HepG2 (cell line): ENCODE measurements at regions not wholly inside any gene's neighbourhood (a gene's known extent, or its start where the extent isn't known, plus 50 kb on each side); places are given as distances from the start of the nearest gene placed in this dataset.

Experiments
- ATAC-seq: fragments of 200-7000 bp; cut with Tn5 transposase; 3 replicates; pipeline ENCODE4 v1.9.1; 2020; ENCODE audit warnings: mild to moderate bottlenecking, moderate library complexity
- BruUV-seq: library from RNA; stranded (reverse); fragments of 400-500 nt; replicated peaks from 2 replicates; lab custom pipeline; 2021; lab: Mats Ljungman, UMichigan
- CTCF ChIA-PET: fragments of 300-600 bp; formaldehyde crosslinking; extraction: SDS; loops from one replicate; lab custom pipeline; 2021; ENCODE audit warnings: low total read pairs, inconsistent platforms, low intra/inter-chr PET ratio; lab: Yijun Ruan, JAX
- POLR2A ChIA-PET: fragments of 350-600 bp; sonication (Branson Sonifier 250); formaldehyde crosslinking; loops from one replicate; lab custom pipeline; 2020; ENCODE audit warnings: antibody characterized with exemption, inconsistent platforms; lab: Yijun Ruan, JAX
- DNase-seq: peaks from one replicate; pipeline ENCODE4 v3.0.0-alpha.2; 2015; ENCODE audit warnings: low spot score
- FAIRE-seq: peaks from 3 replicates; lab custom pipeline; 2011; peaks lifted over from hg19 to GRCh38; lab: Jason Lieb, UNC
- H2AFZ ChIP-seq: one replicate; pipeline ENCODE4 v1.6.1; 2011; ENCODE audit warnings: low read length, inconsistent platforms
- H3K27ac ChIP-seq: fragments of 300-600 bp; 3 replicates; pipeline ENCODE4 v1.8.0; 2011; ENCODE audit warnings: mixed run types, mild to moderate bottlenecking, mixed read lengths, low read length, inconsistent platforms; ENCODE audit not compliant: insufficient read depth; ENCODE audit errors: extremely low read length
- H3K27me3 ChIP-seq, 2 experiments: fragments of 200-600 bp in 1 of 2; 2 replicates in 1 of 2; 3 replicates in 1 of 2; pipeline versions ENCODE4 v1.6.0 to v1.8.0; 2011; ENCODE audit warnings: low read length in 2 of 2, mild to moderate bottlenecking in 2 of 2, moderate library complexity in 2 of 2, inconsistent platforms in 1 of 2; ENCODE audit not compliant: insufficient read depth in 2 of 2, control insufficient read depth in 1 of 2
- H3K36me3 ChIP-seq, 2 experiments: fragments of 200-600 bp in 1 of 2; replicated peaks in 1 of 2; 2 replicates in 1 of 2; 3 replicates in 1 of 2; pipeline versions ENCODE4 v1.5.1 to v1.8.0; 2011; ENCODE audit warnings: low read length in 2 of 2, inconsistent platforms in 1 of 2; ENCODE audit not compliant: insufficient read depth in 2 of 2, control insufficient read depth in 1 of 2
- H3K4me1 ChIP-seq: 2 replicates; pipeline ENCODE4 v1.5.1; 2012; ENCODE audit warnings: low read length, inconsistent platforms; ENCODE audit not compliant: insufficient read depth
- H3K4me2 ChIP-seq: 2 replicates; pipeline ENCODE4 v1.6.0; 2011; ENCODE audit warnings: low read depth, low read length, inconsistent platforms
- H3K4me3 ChIP-seq, 3 experiments: fragments of 200-600 bp in 1 of 3; sonication (generic), shearing (Covaris generic) in 1 of 3; replicated peaks in 1 of 3; 2 replicates each; pipeline ENCODE4 v1.5.1; 2011 to 2016; ENCODE audit warnings: low read length in 3 of 3, inconsistent platforms in 2 of 3, low read depth in 2 of 3, mild to moderate bottlenecking in 2 of 3, control low read depth in 1 of 3, mixed read lengths in 1 of 3; ENCODE audit not compliant: insufficient read depth in 1 of 3
- H3K79me2 ChIP-seq: one replicate; pipeline ENCODE4 v1.6.1; 2011; ENCODE audit warnings: low read length, inconsistent platforms; ENCODE audit not compliant: insufficient read depth
- H3K9ac ChIP-seq: 2 replicates; pipeline ENCODE4 v1.6.0; 2011; ENCODE audit warnings: mild to moderate bottlenecking, low read depth, low read length, inconsistent platforms; ENCODE audit not compliant: insufficient read depth
- H3K9me3 ChIP-seq: 2 replicates; pipeline ENCODE4 v1.5.1; 2012; ENCODE audit warnings: mild to moderate bottlenecking, low read length
- H4K20me1 ChIP-seq: 2 replicates; pipeline ENCODE4 v1.6.0; 2011; ENCODE audit warnings: inconsistent platforms, mild to moderate bottlenecking, low read length, moderate library complexity; ENCODE audit not compliant: insufficient read depth
- TAF15 ChIP-seq: fragments of 200-400 bp; formaldehyde crosslinking; IDR thresholded peaks from one replicate; pipeline ENCODE4 v1.6.1; 2018; ENCODE audit warnings: mild to moderate bottlenecking, low read depth, low read length; ENCODE audit not compliant: poor library complexity, severe bottlenecking
- THYN1 ChIP-seq: sonication (generic); formaldehyde crosslinking; IDR thresholded peaks from 2 replicates; pipeline ENCODE4 v1.8.1; 2023; ENCODE audit warnings: low read depth, mild to moderate bottlenecking, moderate library complexity, missing genetic modification reagents, borderline replicate concordance
- ZNF180 ChIP-seq: sonication (generic); formaldehyde crosslinking; IDR thresholded peaks from 2 replicates; pipeline ENCODE4 v1.4.0; 2020; ENCODE audit warnings: low read depth, missing genetic modification reagents, borderline replicate concordance
- ZNF260 ChIP-seq: sonication (generic); formaldehyde crosslinking; IDR thresholded peaks from 2 replicates; pipeline ENCODE4 v1.4.0; 2020; ENCODE audit warnings: missing genetic modification reagents, low read depth, mild to moderate bottlenecking, borderline replicate concordance
- ZNF354B ChIP-seq: sonication (generic); formaldehyde crosslinking; IDR thresholded peaks from 2 replicates; pipeline ENCODE4 v1.8.0; 2022; ENCODE audit warnings: mild to moderate bottlenecking, missing genetic modification reagents
- ZNF577 ChIP-seq: sonication (generic); formaldehyde crosslinking; IDR thresholded peaks from 2 replicates; pipeline ENCODE4 v1.4.0; 2020; ENCODE audit warnings: mild to moderate bottlenecking, low read depth, missing genetic modification reagents, borderline replicate concordance
- WGBS: methylation state at CpG from one replicate; pipeline ENCODE4 v1.1.6; 2017; ENCODE audit warnings: low lambda C conversion rate; 5-methylcytosine and 5-hydroxymethylcytosine counted together
- in situ Hi-C: cut with HindIII; loops from 2 replicates; pipeline ENCODE4 v1.10.0; 2017; ENCODE audit warnings: low pct_unique_long_range_greater_than_20kb; ENCODE audit not compliant: extremely low pct_ligation_motif_present
- intact Hi-C: fragments of 100-400 bp; cut with micrococcal nuclease; formaldehyde crosslinking; loops from one replicate; pipeline ENCODE4 v1.10.0; 2022; ENCODE audit not compliant: unreplicated experiment
- TF ChIP-seq, protein P1 (sequence below): sonication (generic); formaldehyde crosslinking; IDR thresholded peaks from 2 replicates; pipeline ENCODE4 v1.5.0; 2020; ENCODE audit warnings: missing genetic modification reagents
- TF ChIP-seq, protein P2 (sequence below): sonication (generic); formaldehyde crosslinking; IDR thresholded peaks from 2 replicates; pipeline ENCODE4 v1.8.0; 2022; ENCODE audit warnings: missing genetic modification reagents, mild to moderate bottlenecking, borderline replicate concordance
- TF ChIP-seq, protein P3 (sequence below): sonication (generic); formaldehyde crosslinking; IDR thresholded peaks from 2 replicates; pipeline ENCODE4 v1.4.0; 2020; ENCODE audit warnings: missing genetic modification reagents, borderline replicate concordance

DNA sequence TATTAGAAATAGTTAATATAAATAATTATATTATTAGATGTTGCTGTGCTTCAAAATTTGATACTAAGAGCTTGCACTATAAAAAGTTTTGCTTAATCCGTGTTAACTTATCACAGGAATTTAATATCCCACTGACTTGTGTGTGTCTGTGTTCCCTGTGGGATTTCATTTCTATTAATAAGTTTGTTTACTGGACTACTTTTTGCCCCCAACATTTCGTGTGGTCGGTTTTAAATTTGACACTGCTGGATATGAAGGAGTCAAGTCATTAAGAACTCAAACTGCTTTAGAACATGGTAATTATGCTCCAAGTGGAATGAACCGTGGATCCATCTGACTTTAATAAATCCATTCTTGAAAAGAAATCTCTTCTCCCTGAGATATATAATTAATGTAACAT, 182.2 kb upstream of the NUDT4 start:
- CTCF ChIA-PET: no interaction called here
- Histone ChIP-seq H3K4me1 (peaks cover 25% of the 10 kb centered on the region), H3K79me2 (no peaks in the 10 kb centered on the region), H3K27me3 (no peaks in the 10 kb centered on the region; a peak in 1 of 5 replicates), H4K20me1 (no peaks in the 10 kb centered on the region), H3K4me2 (no peak overlapping the region), H3K27ac (no peak overlapping the region), H3K9ac (no peak overlapping the region), H3K4me3 (no peak overlapping the region), H3K36me3 (no peaks in the 10 kb centered on the region), H3K9me3 (no peaks in the 10 kb centered on the region), H2AFZ (no peak overlapping the region)
- POLR2A ChIA-PET: no interaction called here
- WGBS: 39% methylated on average over 4 of the region's 4 CpGs
- DNase-seq (no peak), ATAC-seq (no peak), FAIRE-seq (no peak)
- in situ Hi-C loops (no loop called here), intact Hi-C loops (no loop called here)
- TF ChIP-seq, protein P1, sequence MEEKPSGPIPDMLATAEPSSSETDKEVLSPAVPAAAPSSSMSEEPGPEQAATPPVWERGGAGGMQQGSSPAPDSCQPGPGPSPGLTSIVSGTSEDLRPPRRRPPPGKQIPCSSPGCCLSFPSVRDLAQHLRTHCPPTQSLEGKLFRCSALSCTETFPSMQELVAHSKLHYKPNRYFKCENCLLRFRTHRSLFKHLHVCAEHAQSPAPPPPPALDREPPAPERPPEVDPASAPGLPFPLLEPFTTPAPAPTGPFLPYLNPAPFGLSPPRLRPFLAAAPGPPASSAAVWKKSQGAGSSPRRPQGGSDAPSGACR (CRISPR knock-in tag): no peak
- BruUV-seq: no TSS peak

DNA sequence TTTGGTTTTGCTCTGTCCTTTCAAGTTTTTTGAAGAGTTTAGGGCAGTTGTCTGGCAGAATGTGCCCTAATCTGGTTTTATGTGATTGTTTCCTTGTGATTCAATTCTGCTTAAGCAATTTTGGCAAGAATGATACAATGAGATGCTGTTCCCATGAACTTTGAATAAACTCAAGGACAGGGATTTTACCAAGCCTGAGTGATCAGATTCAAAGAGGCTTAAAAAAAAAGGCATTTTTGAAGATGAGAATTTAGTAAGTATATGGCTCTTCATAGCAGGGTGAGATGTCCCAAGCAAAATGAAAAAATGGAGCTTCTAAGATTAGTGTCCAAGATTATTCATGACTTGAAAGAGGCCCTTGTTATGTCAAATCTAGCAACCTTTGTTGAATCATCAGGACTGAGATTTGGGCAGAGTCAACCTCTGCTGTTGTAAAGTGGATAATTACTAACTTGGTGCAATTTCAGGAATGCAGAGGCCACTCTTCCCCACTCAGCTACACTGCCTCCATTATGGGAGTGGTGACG, 180.6 kb upstream of the NUDT4 start:
- in situ Hi-C loops (no loop called here), intact Hi-C loops (no loop called here)
- no peaks in the 10 kb centered on the region for H3K36me3 ChIP-seq
- H3K4me2 ChIP-seq: no peak overlapping the region
- peaks cover 0 to 1% of the 10 kb centered on the region in 2 experiments; a peak in 2 of 5 replicates for H3K27me3 ChIP-seq
- H3K4me1 ChIP-seq: peaks cover 27% of the 10 kb centered on the region
- H3K9me3 ChIP-seq: no peaks in the 10 kb centered on the region
- ATAC-seq: no peak
- no TSS peak for BruUV-seq
- no peak overlapping the region for H3K9ac ChIP-seq
- ChIA-PET CTCF (no interaction called here), POLR2A (no interaction called here)
- WGBS: 17% methylated on average over 1 of the region's 1 CpG
- no peak overlapping the region for H2AFZ ChIP-seq
- no peak for FAIRE-seq
- no peaks in the 10 kb centered on the region for H4K20me1 ChIP-seq
- H3K4me3 ChIP-seq: no peak overlapping the region
- H3K27ac ChIP-seq: no peak overlapping the region
- no peak for DNase-seq
- H3K79me2 ChIP-seq: no peaks in the 10 kb centered on the region
- TF ChIP-seq ZNF260 (CRISPR knock-in tag): no peak
- no peak for TF ChIP-seq TAF15
- no peak for TF ChIP-seq ZNF577 (CRISPR knock-in tag)
- no peak for TF ChIP-seq THYN1
- TF ChIP-seq, protein P2, sequence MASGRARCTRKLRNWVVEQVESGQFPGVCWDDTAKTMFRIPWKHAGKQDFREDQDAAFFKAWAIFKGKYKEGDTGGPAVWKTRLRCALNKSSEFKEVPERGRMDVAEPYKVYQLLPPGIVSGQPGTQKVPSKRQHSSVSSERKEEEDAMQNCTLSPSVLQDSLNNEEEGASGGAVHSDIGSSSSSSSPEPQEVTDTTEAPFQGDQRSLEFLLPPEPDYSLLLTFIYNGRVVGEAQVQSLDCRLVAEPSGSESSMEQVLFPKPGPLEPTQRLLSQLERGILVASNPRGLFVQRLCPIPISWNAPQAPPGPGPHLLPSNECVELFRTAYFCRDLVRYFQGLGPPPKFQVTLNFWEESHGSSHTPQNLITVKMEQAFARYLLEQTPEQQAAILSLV (CRISPR knock-in tag): no peak
- TF ChIP-seq, protein P3, sequence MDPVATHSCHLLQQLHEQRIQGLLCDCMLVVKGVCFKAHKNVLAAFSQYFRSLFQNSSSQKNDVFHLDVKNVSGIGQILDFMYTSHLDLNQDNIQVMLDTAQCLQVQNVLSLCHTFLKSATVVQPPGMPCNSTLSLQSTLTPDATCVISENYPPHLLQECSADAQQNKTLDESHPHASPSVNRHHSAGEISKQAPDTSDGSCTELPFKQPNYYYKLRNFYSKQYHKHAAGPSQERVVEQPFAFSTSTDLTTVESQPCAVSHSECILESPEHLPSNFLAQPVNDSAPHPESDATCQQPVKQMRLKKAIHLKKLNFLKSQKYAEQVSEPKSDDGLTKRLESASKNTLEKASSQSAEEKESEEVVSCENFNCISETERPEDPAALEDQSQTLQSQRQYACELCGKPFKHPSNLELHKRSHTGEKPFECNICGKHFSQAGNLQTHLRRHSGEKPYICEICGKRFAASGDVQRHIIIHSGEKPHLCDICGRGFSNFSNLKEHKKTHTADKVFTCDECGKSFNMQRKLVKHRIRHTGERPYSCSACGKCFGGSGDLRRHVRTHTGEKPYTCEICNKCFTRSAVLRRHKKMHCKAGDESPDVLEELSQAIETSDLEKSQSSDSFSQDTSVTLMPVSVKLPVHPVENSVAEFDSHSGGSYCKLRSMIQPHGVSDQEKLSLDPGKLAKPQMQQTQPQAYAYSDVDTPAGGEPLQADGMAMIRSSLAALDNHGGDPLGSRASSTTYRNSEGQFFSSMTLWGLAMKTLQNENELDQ: no peak
- TF ChIP-seq ZNF354B (CRISPR knock-in tag): no peak
- no peak for TF ChIP-seq ZNF180
